Epithelial cell of prostate (primary cell): ENCODE measurements at regions not wholly inside any gene's neighbourhood (a gene's known extent, or its start where the extent isn't known, plus 50 kb on each side); places are given as distances from the start of the nearest gene placed in this dataset.
"Not testable (repeated sequence)": the region's sequence is repeated elsewhere in the genome, so short reads cannot be mapped to it uniquely, and the experiment has no call there.

ENCODE experiments used
- DNase-seq: peaks from one replicate; pipeline ENCODE4 v3.0.0-alpha.2; 2011; ENCODE audit warnings: low read depth, low spot score
- H3K27ac ChIP-seq: fragments of 450-650 bp; 2 replicates; pipeline ENCODE4 v1.5.1; 2017; ENCODE audit warnings: mild to moderate bottlenecking

DNA sequence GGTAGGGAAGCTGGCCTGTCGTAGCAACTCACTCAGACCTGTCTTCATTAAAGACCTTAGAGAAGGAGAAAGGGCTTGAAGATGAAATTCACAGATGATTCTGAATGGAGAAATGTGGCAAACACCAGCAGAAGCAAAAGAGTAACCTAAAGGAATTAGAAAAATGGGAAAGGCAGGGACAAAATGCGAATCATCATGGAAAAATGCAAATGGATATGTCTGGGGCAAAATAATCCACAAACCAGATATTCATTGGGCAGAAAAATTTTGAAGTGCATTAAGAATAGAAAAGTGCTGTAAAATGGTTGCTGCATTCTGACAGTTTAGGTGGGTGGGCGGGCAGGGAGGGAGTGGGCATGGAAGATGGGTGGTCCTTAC is 156.9 kb upstream of the RASGRP1 start:
- H3K27ac ChIP-seq: no peak overlapping the region
- no peak for DNase-seq

DNA sequence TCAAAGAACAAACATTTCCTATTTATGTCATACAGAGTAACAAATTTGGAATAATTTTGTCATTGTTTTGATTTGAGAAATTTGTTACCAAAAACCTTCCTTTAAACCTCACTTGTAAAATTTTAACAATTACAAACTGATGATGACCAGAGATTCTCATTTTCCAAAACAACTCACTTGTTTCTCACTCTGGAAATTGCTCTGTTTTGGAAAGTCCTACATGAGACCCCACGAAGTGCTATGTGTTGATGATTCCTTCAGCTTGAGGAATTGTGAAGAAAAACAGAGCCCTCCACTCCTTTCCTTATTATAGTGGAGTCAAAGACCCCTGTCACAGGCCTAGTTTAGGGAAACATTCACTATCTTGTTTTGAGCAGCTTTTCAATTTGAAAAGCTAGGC is 157.6 kb upstream of the RASGRP1 start:
- no peak for DNase-seq
- no peak overlapping the region for H3K27ac ChIP-seq

DNA sequence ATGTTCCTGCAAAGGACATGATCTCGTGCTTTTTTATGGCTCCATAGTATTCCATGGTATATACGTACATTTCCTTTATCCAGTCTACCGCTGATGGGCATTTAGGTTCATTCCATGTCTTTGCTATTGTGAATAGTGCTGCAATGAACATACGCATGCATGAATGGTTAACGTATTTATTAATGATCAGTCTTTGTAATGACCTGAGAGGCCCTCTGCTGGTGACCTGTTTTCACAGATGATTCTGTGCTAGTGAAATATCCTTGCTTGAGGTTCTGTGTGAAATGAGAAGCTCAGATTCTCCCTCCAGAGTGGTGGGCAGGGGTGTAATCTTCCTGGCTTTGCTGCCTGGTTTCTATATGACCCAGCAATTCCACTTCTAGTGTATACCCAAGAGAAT is 160.2 kb upstream of the RASGRP1 start:
- no peak overlapping the region for H3K27ac ChIP-seq
- no peak for DNase-seq

GRCh38 chr15:38726187-38726586 is 161.6 kb upstream of the RASGRP1 start:
- no peak overlapping the region for H3K27ac ChIP-seq
- no peak for DNase-seq

GRCh38 chr15:38733331-38733730 is 168.7 kb upstream of the RASGRP1 start:
- DNase-seq: no peak
- H3K27ac ChIP-seq: no peak overlapping the region

DNA sequence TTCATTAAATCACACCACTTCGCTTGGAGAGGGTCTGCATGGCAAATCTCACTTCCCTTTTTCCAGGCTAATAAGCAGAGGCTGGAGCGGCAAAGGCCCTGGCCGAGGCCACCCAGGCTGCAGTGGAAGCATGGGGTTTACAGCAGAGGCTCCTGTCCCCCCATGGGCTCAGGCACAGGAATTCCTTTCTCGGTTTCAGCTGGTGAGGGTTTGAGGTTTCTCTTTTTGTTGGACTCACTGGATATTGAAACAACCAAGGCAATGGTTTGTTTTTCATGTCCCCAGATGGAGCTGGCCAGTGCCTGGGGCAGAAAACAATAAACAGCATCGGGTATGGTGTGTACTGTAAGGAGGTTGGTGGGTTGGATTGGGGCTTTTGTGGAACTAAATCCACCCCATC is 175.6 kb upstream of the RASGRP1 start:
- DNase-seq: no peak
- no peak overlapping the region for H3K27ac ChIP-seq

- DNase-seq: no peak
- H3K27ac ChIP-seq: no peak overlapping the region
Observed at GRCh38 chr15:38743147-38743546, 178.5 kb upstream of the RASGRP1 start.

DNA sequence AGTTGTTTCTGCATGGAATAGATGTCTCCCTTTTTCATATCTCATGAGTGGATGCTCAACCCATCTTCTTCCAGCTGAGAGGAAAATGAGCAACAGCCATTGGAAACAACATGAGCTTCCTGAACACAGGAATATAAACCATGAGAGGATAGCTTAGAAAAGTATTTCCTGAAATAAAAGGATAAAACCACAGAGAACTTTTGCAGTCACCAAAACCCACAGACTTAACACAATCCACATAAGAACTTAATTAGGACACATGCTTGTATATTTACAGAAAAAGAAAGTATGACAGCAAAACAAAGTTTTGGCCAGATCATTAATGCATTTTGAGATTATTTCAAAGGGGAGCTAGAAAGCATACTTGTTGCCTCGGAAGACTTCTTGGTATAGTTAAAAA is 180.5 kb upstream of the RASGRP1 start:
- H3K27ac ChIP-seq: no peak overlapping the region
- DNase-seq: no peak

- H3K27ac ChIP-seq: no peak overlapping the region
- DNase-seq: no peak
Observed at GRCh38 chr15:38745626-38746025, 181.0 kb upstream of the RASGRP1 start.

DNA sequence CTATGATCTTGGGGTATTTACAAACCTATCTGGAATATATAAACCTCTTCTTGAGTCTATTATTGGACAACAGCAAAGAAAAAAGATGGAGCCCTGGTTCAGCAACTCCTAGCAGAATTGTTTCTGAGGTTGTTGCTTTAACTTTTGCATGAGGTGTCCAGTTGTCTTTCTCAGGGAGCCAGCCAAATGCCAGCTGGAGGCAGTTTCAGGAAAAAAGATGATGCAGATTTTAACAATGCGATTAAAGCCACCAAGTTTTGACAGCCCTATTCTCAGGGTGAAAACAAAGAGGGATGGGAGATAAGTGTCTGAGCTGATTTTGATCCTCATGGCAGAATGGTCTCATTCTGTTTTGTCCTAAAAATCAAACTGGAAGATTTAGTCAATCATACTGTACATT is 181.6 kb upstream of the RASGRP1 start:
- H3K27ac ChIP-seq: no peak overlapping the region
- DNase-seq: no peak

- DNase-seq: peak; percentile 22
- H3K27ac ChIP-seq: no peak overlapping the region
Observed at GRCh38 chr15:38748710-38749109, 184.1 kb upstream of the RASGRP1 start.

GRCh38 chr15:38750786-38751185 is 186.2 kb upstream of the RASGRP1 start:
- H3K27ac ChIP-seq: no peak overlapping the region
- DNase-seq: no peak

GRCh38 chr15:38755718-38756117 is 191.1 kb upstream of the RASGRP1 start:
- H3K27ac ChIP-seq: no peak overlapping the region
- no peak for DNase-seq

- no peak for DNase-seq
- no peak overlapping the region for H3K27ac ChIP-seq
Observed at GRCh38 chr15:38756441-38756840, 191.8 kb upstream of the RASGRP1 start.

DNA sequence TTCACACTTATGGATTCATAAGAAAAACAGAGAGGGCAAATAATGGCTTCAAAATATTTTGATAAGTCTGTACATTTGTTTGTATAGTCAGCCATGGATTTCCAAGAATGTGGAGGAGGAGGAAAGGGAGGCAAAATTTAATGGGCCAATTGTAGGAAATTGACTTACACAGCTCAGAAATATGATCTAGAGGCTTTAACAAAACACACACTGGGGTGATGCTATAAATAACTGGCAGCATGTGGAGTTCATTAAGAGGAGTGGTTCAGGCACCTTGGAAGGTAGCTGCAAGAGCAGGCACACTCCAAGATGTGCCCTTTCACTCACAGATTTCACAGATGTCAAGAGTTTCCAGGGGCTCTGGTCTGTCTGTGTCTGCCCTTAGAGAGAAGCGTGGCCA is 193.4 kb upstream of the RASGRP1 start:
- no peak for DNase-seq
- H3K27ac ChIP-seq: no peak overlapping the region

- no peak for DNase-seq
- no peak overlapping the region for H3K27ac ChIP-seq
Observed at GRCh38 chr15:38761681-38762080, 197.1 kb upstream of the RASGRP1 start.

GRCh38 chr15:38768970-38769369 is 204.4 kb upstream of the RASGRP1 start:
- H3K27ac ChIP-seq: no peak overlapping the region
- no peak for DNase-seq

DNA sequence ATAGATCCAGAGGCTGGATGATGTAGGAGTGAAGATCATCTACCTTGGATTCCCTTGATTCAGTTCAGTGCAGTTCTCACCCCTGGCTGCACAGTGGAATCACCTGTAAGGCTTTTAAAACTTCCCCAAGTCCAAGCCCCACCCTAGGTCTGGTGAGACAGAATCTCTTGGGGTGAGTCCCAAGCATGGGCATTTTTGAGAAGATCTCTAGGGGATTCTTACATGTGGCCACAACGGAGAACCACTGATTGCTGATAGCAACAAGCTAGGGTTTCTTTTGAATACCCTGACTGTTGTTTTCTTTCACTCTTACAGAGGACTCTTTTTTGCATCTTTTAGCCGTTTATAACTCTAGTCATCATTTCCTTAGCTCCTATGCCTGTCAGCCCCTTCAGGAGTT is 204.9 kb upstream of the RASGRP1 start:
- no peak for DNase-seq
- H3K27ac ChIP-seq: no peak overlapping the region

DNA sequence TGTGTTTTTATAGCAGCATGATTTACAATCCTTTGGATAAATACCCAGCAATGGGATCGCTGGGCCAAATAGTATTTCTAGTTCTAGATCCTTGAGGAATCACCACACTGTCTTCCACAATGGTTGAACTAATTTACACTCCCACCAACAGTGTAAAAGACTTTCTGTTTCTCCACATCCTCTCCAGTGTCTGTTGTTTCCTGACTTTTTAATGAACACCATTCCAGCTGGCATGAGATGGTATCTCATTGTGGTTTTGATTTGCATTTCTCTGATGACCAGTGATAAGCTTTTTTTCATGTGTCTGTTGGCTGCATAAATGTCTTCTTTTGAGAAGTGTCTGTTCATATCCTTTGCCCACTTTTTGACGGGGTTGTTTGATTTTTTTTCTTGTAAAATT is 209.5 kb upstream of the RASGRP1 start:
- not testable (repeated sequence) for H3K27ac ChIP-seq, DNase-seq

DNA sequence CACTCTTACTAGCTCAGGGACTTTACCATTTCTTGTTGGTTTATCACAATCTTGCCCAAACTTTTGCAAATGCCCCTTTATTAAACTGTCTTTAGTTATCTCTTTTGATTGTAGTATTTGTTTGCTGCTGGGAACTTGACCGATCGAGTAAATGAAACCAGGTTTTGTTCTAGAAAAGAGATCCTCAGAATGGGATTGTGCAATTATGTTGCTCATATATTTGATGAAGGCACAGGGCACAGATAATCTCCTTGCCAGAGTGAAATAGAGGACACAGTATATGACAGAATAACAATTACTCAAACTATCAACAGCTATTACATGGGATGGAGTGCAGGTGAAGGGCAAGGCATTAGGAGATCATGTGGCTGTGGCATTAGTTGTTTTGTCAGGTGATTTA is 216.6 kb upstream of the RASGRP1 start:
- no peak for DNase-seq
- no peak overlapping the region for H3K27ac ChIP-seq

- no peak for DNase-seq
- no peak overlapping the region for H3K27ac ChIP-seq
Observed at GRCh38 chr15:38782156-38782555, 217.5 kb upstream of the RASGRP1 start.

GRCh38 chr15:38788918-38789317 is 224.3 kb upstream of the RASGRP1 start:
- H3K27ac ChIP-seq: no peak overlapping the region
- DNase-seq: no peak

DNA sequence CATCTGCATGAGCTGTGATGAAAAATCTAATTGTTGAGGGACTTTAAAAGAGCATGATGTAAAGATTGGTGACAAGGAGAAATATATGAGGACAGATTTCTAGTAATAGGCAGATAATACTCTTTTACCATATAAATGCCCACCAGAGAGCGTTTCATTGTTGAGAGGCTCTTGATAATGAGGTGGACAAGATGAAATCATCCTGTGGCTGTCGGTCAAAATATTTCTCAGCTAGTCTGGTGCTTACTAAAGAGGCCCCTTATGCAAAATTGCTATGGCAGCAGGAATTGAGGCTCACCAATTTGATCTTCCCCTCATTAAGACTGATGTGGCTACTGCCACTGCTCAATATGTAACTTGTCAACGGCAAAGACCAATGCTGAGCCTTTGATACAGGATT is 225.0 kb upstream of the RASGRP1 start:
- no peak for DNase-seq

More for the DNA sequence above, 225.0 kb upstream of the RASGRP1 start:
- H3K27ac ChIP-seq: no peak overlapping the region
